ENCODE measurements at regions not wholly inside any gene's neighbourhood (a gene's known extent, or its start where the extent isn't known, plus 50 kb on each side); places are given as distances from the start of the nearest gene placed in this dataset.

GRCh38 chr9:71191708-71192107 lies 70.3 kb upstream of the TRPM3 start:
- no peak for DNase-seq (ENCODE audit: low spot score in 2 of 2, unreplicated experiment in 2 of 2)
- TF ChIP-seq, protein P1, sequence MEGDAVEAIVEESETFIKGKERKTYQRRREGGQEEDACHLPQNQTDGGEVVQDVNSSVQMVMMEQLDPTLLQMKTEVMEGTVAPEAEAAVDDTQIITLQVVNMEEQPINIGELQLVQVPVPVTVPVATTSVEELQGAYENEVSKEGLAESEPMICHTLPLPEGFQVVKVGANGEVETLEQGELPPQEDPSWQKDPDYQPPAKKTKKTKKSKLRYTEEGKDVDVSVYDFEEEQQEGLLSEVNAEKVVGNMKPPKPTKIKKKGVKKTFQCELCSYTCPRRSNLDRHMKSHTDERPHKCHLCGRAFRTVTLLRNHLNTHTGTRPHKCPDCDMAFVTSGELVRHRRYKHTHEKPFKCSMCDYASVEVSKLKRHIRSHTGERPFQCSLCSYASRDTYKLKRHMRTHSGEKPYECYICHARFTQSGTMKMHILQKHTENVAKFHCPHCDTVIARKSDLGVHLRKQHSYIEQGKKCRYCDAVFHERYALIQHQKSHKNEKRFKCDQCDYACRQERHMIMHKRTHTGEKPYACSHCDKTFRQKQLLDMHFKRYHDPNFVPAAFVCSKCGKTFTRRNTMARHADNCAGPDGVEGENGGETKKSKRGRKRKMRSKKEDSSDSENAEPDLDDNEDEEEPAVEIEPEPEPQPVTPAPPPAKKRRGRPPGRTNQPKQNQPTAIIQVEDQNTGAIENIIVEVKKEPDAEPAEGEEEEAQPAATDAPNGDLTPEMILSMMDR (IDR thresholded peaks at IDR 0.05; ENCODE audit: unreplicated experiment): no peak
- Mint-ChIP-seq H3K27ac (no peak overlapping the region), H3K36me3 (no peaks in the 10 kb centered on the region), H3K4me3 (no peak overlapping the region), H3K4me1 (no peaks in the 10 kb centered on the region), H3K27me3 (ENCODE audit: low read depth) (no peaks in the 10 kb centered on the region), H3K9me3 (peaks cover 16% of the 10 kb centered on the region)

DNA sequence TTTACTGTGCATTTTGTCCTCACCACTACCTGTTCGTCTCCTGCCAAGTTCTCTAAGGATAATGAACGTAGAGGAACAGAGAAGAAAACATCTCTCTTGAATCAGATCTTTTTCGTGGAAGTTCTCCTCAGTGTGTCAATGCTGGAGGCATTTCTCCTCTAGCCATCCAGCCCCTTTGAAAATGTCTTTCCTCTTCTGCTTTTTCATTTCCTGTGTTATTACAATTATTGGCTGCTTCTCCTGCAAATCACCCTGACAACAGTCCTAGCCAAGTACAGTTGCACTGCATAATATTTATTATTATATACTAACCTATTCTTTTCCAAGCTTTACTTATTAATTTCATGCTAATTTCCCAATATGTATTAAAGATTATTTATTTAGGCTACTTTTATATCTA lies 61.8 kb upstream of the TRPM3 start:
- Mint-ChIP-seq H3K27ac (no peak overlapping the region), H3K4me3 (no peak overlapping the region), H3K9me3 (no peaks in the 10 kb centered on the region), H3K36me3 (no peaks in the 10 kb centered on the region), H3K4me1 (no peaks in the 10 kb centered on the region), H3K27me3 (ENCODE audit: low read depth) (no peaks in the 10 kb centered on the region)
- TF ChIP-seq, protein P1 (IDR thresholded peaks at IDR 0.05; ENCODE audit: unreplicated experiment): no peak
- no peak for DNase-seq (ENCODE audit: low spot score in 2 of 2, unreplicated experiment in 2 of 2)

- TF ChIP-seq, protein P1 (IDR thresholded peaks at IDR 0.05; ENCODE audit: unreplicated experiment): no peak
- Mint-ChIP-seq H3K27ac (no peak overlapping the region), H3K27me3 (ENCODE audit: low read depth) (no peaks in the 10 kb centered on the region), H3K4me3 (no peak overlapping the region), H3K9me3 (no peaks in the 10 kb centered on the region), H3K4me1 (no peaks in the 10 kb centered on the region), H3K36me3 (no peaks in the 10 kb centered on the region)
- DNase-seq (ENCODE audit: low spot score in 2 of 2, unreplicated experiment in 2 of 2): no peak
Measured at GRCh38 chr9:71179183-71179582, 57.8 kb upstream of the TRPM3 start.

- no peak for DNase-seq (ENCODE audit: low spot score in 2 of 2, unreplicated experiment in 2 of 2)
- TF ChIP-seq, protein P1 (IDR thresholded peaks at IDR 0.05; ENCODE audit: unreplicated experiment): no peak
Measured at GRCh38 chr9:71177901-71178300, 56.5 kb upstream of the TRPM3 start.

DNA sequence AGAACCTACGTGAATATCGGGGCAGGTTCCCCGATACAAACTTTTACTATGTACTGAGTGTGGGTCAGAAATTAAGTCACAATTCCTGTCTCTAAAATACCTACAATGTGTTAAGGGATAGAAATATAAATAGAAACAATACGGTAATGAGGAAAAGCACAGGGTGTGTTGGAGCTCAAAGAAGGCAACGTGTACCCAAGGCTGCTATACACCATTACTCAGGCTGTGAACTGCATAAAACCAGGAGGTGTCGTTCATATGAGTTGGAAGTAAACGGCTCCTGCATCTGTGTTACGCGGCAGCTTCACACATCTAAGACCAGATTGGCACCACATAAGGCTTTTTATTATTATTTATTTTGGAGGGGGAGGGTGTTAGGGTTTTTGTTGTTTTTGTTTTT lies 50.1 kb upstream of the TRPM3 start:
- TF ChIP-seq, protein P1 (IDR thresholded peaks at IDR 0.05; ENCODE audit: unreplicated experiment): no peak
- Mint-ChIP-seq H3K27ac (no peak overlapping the region), H3K36me3 (no peaks in the 10 kb centered on the region), H3K4me3 (no peak overlapping the region), H3K9me3 (peaks cover 14% of the 10 kb centered on the region), H3K27me3 (ENCODE audit: low read depth) (no peaks in the 10 kb centered on the region), H3K4me1 (no peaks in the 10 kb centered on the region)
- DNase-seq (ENCODE audit: low spot score in 2 of 2, unreplicated experiment in 2 of 2): no peak

More at GRCh38 chr9:71177901-71178300, 56.5 kb upstream of the TRPM3 start:
- Mint-ChIP-seq H3K4me3 (no peak overlapping the region), H3K27ac (no peak overlapping the region), H3K27me3 (ENCODE audit: low read depth) (no peaks in the 10 kb centered on the region), H3K9me3 (no peaks in the 10 kb centered on the region), H3K4me1 (no peaks in the 10 kb centered on the region), H3K36me3 (no peaks in the 10 kb centered on the region)

All from mesothelial cell of epicardium (in vitro differentiated cells).